HTR-8/SVneo (cell line): ENCODE measurements at regions not wholly inside any gene's neighbourhood (a gene's known extent, or its start where the extent isn't known, plus 50 kb on each side); places are given as distances from the start of the nearest gene placed in this dataset.
"Not testable (repeated sequence)": the region's sequence is repeated elsewhere in the genome, so short reads cannot be mapped to it uniquely, and the experiment has no call there.

ENCODE experiments used
- DNase-seq: peaks from one replicate; pipeline ENCODE4 v3.0.0; 2011; ENCODE audit warnings: low spot score, mixed read lengths; ENCODE audit not compliant: insufficient read length
- FAIRE-seq: peaks from 2 replicates; lab custom pipeline; 2011; peaks lifted over from hg19 to GRCh38; lab: Jason Lieb, UNC

DNA sequence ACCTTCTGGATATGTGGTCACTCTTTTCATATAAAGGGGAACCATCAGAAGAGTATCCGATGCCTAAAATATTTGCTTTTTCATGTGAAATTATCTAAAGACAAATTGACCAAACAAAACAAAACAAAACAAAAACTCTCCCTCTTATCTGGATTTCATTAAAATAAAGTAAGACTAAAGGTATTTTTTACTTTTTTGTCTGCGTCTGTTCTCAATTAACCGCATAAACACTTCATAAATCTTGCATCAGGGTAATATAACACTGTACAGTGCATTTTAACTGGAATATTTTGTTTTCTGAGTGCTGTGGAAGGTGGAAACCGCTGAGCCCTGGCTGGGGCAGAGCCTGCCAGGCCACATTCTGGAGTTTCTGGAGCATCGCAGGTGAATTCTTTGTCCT is 234.1 kb upstream of the ZFP64 start:
- FAIRE-seq (no peak), DNase-seq (no peak)

GRCh38 chr20:52425253-52425652 is 233.7 kb upstream of the ZFP64 start:
- DNase-seq: no peak
- peak; percentile 63 for FAIRE-seq

DNA sequence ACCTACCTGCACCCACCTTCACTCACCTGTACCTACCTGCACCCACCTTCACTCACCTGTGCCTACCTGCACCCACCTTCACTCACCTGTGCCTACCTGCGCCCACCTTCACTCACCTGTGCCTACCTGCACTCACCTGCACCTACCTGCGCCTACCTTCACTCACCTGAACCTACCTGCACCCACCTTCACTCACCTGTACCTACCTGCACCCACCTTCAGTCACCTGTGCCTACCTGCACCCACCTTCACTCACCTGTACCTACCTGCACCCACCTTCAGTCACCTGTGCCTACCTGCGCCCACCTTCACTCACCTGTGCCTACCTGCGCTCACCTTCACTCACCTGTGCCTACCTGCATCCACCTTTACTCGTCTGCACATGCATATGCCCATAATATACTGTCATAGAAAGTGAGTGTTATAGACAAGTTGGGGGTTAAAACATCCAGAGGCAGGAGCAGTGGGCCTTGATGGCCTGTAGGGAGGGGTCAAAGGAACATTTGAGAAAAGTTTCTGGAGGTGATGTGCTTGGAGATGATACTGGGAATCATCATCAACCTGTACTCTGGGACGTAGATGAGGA is 232.9 kb upstream of the ZFP64 start:
- not testable (repeated sequence) for FAIRE-seq, DNase-seq

DNA sequence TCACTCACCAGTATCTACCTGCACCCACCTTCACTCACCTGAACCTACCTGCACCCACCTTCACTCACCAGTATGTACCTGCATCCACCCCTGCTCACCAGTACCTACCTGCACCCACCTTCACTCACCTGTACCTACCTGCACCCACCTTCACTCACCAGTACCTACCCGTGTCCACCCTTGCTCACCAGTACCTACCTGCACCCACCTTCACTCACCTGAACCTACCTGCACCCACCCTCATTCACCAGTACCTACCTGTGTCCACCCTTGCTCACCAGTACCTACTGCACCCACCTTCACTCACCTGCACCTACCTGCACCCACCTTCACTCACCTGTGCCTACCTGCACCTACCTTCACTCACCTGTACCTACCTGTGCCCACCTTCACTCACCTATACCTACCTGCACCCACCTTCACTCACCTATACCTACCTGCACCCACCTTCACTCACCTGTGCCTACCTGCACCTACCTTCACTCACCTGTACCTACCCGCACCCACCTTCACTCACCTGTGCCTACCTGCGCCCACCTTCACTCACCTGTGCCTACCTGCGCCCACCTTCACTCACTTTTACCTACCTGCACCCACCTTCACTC is 232.1 kb upstream of the ZFP64 start:
- peak; percentile 99 for FAIRE-seq
- DNase-seq: not testable (repeated sequence)

GRCh38 chr20:52422574-52423336 is 231.2 kb upstream of the ZFP64 start:
- DNase-seq: no peak
- FAIRE-seq: peak; percentile 63

DNA sequence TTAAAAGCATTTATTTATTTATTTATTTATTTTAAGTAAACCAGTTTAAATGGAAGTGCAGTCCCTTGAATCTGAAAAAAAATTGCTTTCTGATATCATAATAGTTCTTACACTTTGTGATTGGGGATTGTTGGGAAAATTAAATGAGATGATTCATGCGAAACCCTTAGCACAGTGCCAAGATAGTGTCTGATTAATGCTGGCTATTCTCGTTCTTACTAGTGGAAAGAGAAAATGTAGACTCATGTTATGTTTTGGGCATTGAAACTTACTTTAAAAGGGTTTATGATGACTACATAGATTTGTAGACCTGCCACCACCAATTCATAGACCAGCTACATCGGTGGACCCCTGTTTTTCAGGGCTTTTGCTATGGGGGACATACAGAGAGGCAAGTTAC is 229.2 kb upstream of the ZFP64 start:
- no peak for DNase-seq
- peak; percentile 62 for FAIRE-seq

DNA sequence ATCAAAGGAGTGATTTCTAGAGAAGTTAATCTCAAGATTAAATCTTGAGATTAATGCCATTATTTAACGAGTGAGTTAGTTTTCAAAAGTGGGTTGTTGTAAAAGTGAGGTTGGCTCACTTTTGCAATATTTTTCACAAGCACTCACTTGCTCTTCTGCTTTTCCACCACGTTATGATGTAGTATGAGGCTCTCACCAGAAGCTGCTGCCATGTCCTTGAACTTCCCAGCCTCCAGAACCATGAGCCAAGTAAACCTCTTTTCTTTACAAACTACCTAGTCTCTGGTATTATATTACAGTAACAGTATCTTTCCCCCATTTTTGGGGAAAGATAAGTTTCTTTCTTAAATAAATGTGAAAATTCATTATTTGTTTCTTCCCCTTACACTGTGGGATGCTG is 227.6 kb upstream of the ZFP64 start:
- FAIRE-seq (no peak), DNase-seq (no peak)

DNA sequence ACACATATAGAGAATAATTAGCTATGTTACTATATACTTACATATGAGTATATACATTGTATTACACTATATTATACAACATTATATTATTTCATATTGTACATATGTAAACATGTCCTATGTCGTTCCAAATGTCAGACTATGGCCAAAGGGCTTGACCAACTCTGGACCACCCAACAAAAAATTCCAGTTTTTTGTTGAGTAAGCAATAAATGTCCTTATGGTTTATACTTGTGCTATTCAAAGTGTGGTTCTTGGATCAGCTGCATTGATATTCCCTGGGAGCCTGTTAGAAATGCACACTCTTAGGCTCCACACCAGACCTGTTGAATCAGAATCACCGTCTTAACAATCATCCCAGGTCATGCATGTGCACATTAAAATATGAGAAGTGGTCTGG is 225.4 kb upstream of the ZFP64 start:
- FAIRE-seq (peak; percentile 33), DNase-seq (no peak)

- no peak for DNase-seq
- peak; percentile 76 for FAIRE-seq
Observed at GRCh38 chr20:52411611-52412010, 220.0 kb upstream of the ZFP64 start.

DNA sequence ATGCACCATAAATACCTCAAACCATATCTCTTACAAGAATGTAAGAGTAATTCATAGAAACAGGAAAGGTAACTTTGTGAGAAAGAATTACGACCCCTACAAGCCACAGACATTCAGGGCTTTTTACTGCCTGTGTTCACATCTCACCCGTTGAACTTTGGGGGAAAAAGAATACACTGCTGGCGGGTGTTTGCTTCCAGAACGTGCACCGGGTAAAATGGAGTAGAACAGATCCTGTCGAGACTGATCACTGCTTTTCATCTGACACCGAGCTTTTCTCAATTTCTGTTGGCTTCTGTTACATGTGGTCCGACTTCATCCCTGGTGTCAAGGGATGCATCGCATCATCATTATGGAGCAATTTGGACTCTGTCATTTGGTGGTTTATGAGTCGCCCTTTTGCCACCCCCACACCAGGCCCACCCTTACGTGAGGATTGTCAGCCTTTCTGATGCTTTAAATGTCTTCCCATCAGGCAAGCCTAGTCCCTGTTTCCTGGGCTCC is 219.2 kb upstream of the ZFP64 start:
- FAIRE-seq: peak; percentile 74
- no peak for DNase-seq

DNA sequence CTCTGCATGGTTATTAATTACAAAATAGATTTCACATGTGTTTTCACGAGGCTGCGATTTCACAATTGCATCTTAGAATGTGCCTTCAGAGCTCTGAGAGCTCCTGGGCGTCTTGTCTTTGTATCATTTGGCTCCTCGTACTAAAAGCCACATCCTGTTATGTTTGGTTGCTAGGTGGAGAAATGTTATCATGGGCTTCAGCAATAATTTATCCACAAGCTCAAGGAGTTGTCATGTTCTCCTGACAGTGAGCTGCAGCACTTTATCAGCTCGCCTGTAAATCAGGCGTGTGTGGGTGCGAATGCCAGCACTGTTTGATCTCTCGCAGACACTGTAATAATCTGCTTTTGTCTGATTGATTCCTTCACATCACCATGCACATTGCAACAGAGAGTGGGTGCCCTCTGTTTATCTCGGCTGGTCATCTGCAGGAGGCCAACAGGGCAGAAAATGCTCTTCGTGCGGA is 218.6 kb upstream of the ZFP64 start:
- DNase-seq: no peak
- peak; percentile 93 for FAIRE-seq

DNA sequence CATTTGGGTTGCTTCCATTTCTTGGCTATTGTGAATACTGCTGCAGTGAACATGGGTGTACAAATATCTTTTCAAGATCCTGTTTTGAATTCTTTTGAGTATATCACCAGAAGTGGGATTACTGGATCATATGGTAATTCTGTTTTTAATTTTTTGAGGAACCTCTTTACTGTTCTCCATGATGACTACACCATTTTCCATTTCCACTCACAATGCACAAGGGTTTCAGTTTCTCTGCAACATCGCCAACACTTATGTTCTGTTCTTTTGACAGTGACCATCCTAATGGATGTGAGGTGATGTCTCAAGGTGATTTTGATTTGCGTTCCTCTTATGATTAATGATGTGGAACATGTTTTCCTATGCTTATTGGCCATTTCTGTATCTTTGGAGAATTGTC is 214.4 kb upstream of the ZFP64 start:
- DNase-seq: no peak
- peak; percentile 69 for FAIRE-seq

DNA sequence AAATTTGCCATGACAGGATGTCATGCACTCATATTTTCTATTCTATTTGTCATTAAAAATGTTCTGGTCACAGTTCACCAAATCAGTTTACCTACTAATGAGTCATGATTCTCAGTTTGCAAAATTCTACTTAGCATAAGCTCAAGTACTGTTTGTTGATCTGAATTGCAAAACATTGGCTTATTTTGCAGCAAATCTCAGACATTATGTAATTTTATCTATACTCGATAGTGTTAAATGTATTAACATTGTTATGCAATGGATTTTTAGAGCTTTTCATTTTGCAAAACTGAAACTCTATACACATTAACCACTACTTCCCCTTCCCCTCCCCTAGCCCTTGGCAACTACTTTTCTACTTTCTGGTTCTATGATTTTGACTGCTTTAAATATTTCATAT is 213.8 kb upstream of the ZFP64 start:
- DNase-seq (no peak), FAIRE-seq (no peak)

GRCh38 chr20:52404671-52405070 is 213.1 kb upstream of the ZFP64 start:
- DNase-seq: no peak
- peak; percentile 82 for FAIRE-seq

GRCh38 chr20:52402950-52403349 is 211.4 kb upstream of the ZFP64 start:
- FAIRE-seq: peak; percentile 66
- DNase-seq: no peak

GRCh38 chr20:52402514-52402913 is 210.9 kb upstream of the ZFP64 start:
- FAIRE-seq (peak; percentile 86), DNase-seq (no peak)

- no peak for FAIRE-seq
- no peak for DNase-seq
Observed at GRCh38 chr20:52401431-52401830, 209.9 kb upstream of the ZFP64 start.

DNA sequence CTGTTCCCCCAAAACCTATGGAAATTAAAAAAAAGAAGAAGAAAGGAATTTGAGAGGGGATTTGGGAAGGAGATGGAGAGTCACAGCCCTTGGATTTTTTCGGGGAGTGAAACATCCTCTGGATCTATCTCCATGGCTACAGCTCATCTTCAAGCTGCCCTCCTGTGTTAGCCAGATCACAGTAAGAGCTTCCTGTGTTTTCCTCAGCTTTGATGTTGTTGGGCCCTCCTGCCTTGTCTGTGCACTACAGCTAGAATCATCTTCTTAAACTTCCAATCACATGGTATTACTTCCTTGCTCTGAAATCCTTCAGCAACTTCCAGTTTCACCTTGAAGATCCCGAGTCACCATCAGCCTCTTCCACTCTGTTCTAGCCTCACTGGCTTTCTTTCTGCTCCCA is 207.8 kb upstream of the ZFP64 start:
- no peak for FAIRE-seq

GRCh38 chr20:52389606-52390005 is 198.0 kb upstream of the ZFP64 start:
- FAIRE-seq (no peak), DNase-seq (no peak)

More for the DNA sequence above, 207.8 kb upstream of the ZFP64 start:
- no peak for DNase-seq

DNA sequence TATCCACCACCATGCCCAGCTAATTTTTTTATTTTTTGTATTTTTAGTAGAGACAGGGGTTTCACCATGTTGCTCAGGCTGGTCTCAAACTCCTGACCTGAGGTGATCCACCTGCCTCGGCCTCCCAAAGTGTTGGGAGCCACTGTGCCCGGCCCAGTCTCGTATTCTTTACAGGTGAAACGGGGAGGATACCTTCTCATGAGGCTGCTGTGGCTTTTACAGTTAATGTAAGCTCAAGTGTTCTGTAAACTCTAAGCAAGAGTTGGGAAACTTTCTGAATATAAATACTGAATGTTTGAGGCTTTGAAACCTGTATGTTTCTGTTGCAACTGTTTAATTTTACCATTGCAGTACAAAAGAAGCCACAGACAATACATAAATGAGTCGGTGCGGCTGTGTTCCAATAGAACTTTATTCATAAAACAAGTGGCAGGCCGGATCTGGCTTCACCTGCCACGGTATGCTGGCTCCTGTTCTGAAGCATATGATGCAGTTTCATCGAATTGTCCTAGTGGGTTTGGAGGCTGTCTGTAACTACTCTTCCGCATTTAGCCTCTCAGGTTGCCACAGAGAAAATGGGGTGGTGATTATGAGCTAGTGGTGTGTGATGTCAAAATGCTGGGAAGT is 192.5 kb upstream of the ZFP64 start:
- DNase-seq (no peak), FAIRE-seq (peak; percentile 91)

DNA sequence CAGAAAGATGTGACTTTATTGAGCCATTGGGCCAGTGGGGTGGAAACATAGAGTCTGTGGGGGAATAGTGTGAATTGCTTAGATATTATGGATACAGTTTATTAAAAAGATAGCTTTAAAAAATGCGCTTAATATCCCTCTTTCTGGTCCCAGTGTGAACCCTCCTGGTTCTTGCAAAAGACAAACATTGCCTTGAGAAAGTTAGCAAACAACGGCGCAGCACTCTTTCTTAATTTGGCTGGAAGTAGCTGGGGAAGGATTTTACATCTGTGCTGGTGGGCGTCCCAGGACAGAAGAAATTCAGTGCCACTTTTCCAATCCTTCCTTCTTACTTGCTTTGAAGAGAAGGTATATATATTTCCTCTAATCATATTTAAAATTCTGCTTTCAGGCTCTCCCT is 191.4 kb upstream of the ZFP64 start:
- DNase-seq (no peak), FAIRE-seq (no peak)
